WI38 (cell line): ENCODE measurements at regions not wholly inside any gene's neighbourhood (a gene's known extent, or its start where the extent isn't known, plus 50 kb on each side); places are given as distances from the start of the nearest gene placed in this dataset.
"Not testable (repeated sequence)": the region's sequence is repeated elsewhere in the genome, so short reads cannot be mapped to it uniquely, and the experiment has no call there.

Experiments
- H3K4me3 ChIP-seq: 2 replicates; pipeline ENCODE4 v1.5.1; 2011; ENCODE audit warnings: low read depth, mild to moderate bottlenecking, control low read depth, low read length
- TF ChIP-seq, protein P1 (sequence below): IDR thresholded peaks from 2 replicates; pipeline ENCODE4 v1.5.1; 2012; ENCODE audit warnings: low read depth, mild to moderate bottlenecking, control low read depth, low read length

DNA sequence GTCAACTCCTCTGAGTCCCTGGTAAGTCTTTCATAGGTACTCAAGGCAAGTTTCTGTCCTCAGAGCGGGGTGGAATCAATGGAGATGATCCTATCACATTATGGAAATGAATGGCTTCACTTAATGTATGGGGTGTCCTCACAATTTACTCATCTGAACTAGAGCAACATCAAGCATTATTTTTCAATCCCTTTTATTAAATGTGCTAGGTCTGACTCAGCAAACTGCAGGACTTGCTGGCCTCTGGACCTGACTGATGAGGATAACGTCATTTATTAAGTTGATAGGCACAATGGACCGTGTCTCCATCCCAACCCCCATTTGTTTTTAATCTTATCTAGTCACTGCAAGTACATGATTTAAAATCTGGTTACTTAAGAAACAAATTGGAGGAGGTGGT is 259.2 kb downstream of the NUF2 start:
- no peak overlapping the region for H3K4me3 ChIP-seq
- TF ChIP-seq, protein P1, sequence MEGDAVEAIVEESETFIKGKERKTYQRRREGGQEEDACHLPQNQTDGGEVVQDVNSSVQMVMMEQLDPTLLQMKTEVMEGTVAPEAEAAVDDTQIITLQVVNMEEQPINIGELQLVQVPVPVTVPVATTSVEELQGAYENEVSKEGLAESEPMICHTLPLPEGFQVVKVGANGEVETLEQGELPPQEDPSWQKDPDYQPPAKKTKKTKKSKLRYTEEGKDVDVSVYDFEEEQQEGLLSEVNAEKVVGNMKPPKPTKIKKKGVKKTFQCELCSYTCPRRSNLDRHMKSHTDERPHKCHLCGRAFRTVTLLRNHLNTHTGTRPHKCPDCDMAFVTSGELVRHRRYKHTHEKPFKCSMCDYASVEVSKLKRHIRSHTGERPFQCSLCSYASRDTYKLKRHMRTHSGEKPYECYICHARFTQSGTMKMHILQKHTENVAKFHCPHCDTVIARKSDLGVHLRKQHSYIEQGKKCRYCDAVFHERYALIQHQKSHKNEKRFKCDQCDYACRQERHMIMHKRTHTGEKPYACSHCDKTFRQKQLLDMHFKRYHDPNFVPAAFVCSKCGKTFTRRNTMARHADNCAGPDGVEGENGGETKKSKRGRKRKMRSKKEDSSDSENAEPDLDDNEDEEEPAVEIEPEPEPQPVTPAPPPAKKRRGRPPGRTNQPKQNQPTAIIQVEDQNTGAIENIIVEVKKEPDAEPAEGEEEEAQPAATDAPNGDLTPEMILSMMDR = no peak

DNA sequence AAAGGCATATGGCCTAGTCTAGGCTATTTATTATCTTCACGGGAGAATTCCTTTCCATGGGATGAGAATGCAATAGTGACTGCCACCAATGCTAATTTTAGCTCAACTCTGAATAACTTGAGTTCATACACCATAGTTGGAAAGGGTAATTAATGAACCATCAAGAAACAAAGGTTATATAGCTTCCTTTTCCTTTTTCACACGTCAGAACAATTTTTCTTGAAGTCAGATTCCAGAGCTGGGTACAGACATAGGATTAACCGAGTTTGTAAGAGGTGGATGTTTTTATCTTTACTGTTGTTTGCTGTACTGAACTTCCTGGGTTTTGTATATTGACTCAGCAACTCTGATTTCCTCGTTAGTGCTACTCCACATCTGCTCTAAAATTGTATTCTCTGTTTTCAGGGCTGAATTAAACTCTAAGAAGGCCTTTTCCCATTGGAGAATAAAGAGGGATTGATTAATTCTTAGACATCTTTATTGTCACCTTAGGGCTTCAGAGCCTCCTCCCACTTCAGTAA is 262.0 kb downstream of the NUF2 start:
- no peak overlapping the region for H3K4me3 ChIP-seq
- TF ChIP-seq, protein P1 = no peak

DNA sequence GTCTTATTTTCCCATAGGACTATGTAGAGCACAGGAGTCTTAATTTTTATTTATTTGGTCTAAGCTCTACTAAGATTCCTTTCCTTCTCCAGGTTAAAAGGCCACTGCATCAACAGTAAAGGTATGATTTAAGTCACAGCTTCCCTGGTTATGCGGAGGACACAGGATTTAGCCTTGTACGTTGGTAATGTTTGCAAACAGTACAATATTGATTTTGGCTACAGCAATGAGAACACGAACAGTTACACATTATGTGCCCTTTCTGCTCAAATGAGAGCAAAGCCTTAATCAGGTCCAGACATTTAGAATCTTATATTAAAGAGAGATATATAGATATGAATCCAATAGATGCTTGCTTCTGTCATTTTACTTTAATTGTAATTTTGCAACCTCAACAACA is 264.0 kb downstream of the NUF2 start:
- TF ChIP-seq, protein P1 = no peak
- no peak overlapping the region for H3K4me3 ChIP-seq

DNA sequence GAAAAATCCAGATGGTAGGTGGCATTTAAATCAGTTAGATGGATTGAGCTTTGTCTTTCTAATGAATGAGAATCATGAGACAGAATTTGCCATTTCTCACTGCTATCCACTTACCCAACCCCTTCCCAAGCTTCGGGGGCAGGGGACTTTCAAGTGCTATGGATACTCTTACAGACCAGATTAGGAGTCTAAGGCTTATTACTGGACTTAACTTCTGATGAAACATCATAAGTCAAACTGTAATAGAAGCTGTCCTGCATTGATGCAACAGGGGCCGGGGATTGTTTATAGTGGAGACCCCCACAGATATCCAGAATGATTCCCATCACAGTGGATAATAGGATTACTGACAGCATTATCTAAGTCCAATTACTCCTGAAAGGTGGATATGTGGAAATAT is 267.0 kb downstream of the NUF2 start:
- H3K4me3 ChIP-seq = no peak overlapping the region
- TF ChIP-seq, protein P1 = no peak

DNA sequence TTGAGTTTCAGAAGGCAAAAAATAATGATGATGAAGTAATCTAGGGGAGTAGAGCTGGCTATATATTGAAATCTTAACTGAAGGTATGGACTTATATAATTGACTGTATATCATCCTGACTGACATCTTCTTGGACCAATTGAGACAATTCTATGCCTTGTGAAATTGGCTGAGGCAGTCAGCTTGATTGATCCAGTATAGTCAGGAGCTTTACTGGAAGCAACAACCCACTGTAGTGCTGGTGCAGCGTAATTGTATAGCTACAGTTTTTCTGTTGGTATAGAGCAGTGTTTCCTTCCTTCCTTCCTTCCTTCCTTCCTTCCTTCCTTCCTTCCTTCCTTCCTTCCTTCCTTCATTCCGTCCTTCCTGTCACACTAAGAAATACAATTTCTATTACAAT is 268.0 kb downstream of the NUF2 start:
- TF ChIP-seq, protein P1 = no peak
- no peak overlapping the region for H3K4me3 ChIP-seq

DNA sequence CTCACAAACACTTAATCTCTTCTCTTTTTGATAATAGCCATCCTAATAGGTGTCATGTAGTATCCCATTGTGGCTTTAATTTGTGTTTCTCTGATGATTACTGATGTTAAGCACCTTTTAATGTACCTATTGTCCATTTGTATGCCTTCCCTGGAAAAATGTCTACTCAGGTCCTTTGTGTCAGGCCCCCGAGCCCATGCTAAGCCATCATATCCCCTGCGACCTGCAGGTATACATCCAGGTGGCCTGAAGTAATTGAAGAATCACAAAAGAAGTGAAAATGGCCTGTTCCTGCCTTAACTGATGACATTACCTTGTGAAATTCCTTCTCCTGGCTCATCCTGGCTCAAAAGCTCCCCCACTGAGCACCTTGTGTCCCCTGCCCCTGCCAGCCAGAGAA is 269.4 kb downstream of the NUF2 start:
- H3K4me3 ChIP-seq = not testable (repeated sequence)

DNA sequence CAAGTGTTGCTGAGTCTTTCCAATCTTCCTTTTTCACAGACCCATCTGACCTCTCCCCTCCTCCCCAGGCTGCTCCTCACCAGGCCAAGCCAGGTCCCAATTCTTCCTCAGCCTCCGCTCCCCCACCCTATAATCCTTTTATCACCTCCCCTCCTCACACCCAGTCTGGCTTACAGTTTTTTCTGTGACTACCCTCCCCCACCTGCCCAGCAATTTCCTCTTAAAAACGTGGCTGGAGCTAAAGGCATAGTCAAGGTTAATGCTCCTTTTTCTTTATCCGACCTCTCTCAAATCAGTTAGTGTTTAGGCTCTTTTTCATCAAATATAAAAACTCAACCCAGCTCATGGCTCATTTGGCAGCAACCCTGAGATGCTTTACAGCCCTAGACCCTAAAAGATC is 270.9 kb downstream of the NUF2 start:
- not testable (repeated sequence) for H3K4me3 ChIP-seq

DNA sequence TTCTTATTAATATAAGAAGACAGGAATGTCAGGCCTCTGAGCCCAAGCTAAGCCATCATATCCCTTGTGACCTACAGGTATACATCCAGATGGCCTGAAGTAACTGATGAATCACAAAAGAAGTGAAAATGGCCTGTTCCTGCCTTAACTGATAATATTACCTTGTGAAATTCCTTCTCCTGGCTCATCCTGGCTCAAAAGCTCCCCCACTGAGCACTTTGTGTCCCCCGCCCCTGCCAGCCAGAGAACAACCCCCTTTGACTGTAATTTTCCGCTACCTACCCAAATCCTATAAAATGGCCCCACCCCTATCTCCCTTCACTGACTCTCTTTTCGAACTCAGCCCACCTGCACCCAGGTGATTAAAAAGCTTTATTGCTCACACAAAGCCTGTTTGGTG is 274.4 kb downstream of the NUF2 start:
- H3K4me3 ChIP-seq = not testable (repeated sequence)

DNA sequence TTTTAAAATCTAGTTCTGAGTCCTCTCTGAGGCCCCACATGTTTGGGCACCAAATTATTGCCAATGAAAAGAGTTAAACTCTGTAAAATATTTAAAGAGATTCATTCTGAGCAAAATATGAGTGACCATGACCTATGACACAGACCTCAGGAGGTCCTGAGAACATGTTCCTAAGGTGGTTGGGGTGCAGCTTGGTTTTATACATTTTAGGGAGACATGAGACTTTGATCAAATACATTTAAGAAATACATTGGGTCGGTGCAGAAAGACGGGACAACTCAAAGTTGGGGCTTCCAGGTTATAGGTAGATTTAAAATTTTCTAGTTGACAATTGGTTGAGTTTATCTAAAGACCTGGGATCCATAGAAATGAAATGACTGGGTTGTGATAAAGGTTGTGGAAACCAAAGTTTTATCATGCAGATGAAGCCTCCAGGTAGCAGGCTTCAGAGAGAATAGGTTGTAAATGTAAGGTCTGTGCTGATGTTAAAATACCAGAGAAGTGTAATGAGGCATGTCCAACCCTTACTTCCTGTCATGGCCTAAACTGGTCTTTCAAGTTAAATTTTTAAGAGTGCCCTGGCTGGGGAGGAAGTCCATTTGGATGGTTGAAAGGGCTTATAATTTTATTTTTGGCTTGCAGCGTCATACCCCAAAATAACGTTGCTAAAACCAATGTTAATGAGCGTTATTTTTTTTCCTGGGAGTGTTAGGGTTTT is 274.9 kb downstream of the NUF2 start:
- H3K4me3 ChIP-seq = no peak overlapping the region
- TF ChIP-seq, protein P1 = no peak
